ENCODE measurements at regions not wholly inside any gene's neighbourhood (a gene's known extent, or its start where the extent isn't known, plus 50 kb on each side); places are given as distances from the start of the nearest gene placed in this dataset.
"Not testable (repeated sequence)": the region's sequence is repeated elsewhere in the genome, so short reads cannot be mapped to it uniquely, and the experiment has no call there.

- no peak overlapping the region for H3K9ac ChIP-seq
- H3K27me3 ChIP-seq (ENCODE audit: control insufficient read depth, insufficient read depth, low read length): no peaks in the 10 kb centered on the region
- no peaks in the 10 kb centered on the region for H3K79me2 ChIP-seq
- no peaks in the 10 kb centered on the region for H3K36me3 ChIP-seq (ENCODE audit: control insufficient read depth, insufficient read depth, low read length)
- H3K4me3 ChIP-seq (ENCODE audit: low read depth, low read length): no peak overlapping the region
- peak overlapping the region; percentile 71 for H3K27ac ChIP-seq
- H3K9me3 ChIP-seq (ENCODE audit: control insufficient read depth, low read length): no peaks in the 10 kb centered on the region
- H3K4me2 ChIP-seq (ENCODE audit: low read length): no peak overlapping the region
- no peak for TF ChIP-seq CTCF (IDR thresholded peaks at IDR 0.05)
- peaks cover 19% of the 10 kb centered on the region for H3K4me1 ChIP-seq
- peak overlapping the region; percentile 76 for H2AFZ ChIP-seq
Observed at GRCh38 chr6:134541001-134541400, 223.1 kb upstream of the SGK1 start.

- no peaks in the 10 kb centered on the region for H3K27me3 ChIP-seq (ENCODE audit: control insufficient read depth, insufficient read depth, low read length)
- no peaks in the 10 kb centered on the region for H3K79me2 ChIP-seq
- H3K36me3 ChIP-seq (ENCODE audit: control insufficient read depth, insufficient read depth, low read length): no peaks in the 10 kb centered on the region
- no peak overlapping the region for H3K9ac ChIP-seq
- H3K9me3 ChIP-seq (ENCODE audit: control insufficient read depth, low read length): no peaks in the 10 kb centered on the region
- TF ChIP-seq CTCF (IDR thresholded peaks at IDR 0.05): no peak
- H2AFZ ChIP-seq: peak overlapping the region; percentile 76
- H3K4me3 ChIP-seq (ENCODE audit: low read depth, low read length): peak overlapping the region; percentile 65
- peak overlapping the region; percentile 75 for H3K4me2 ChIP-seq (ENCODE audit: low read length)
- H3K4me1 ChIP-seq: peaks cover 19% of the 10 kb centered on the region
- peak overlapping the region; percentile 71 for H3K27ac ChIP-seq
Observed at GRCh38 chr6:134539865-134540323, 222.0 kb upstream of the SGK1 start.

GRCh38 chr6:134537765-134538164 lies 219.9 kb upstream of the SGK1 start:
- not testable (repeated sequence) for H3K79me2 ChIP-seq; H2AFZ ChIP-seq; H3K27ac ChIP-seq; H3K36me3 ChIP-seq (ENCODE audit: control insufficient read depth, insufficient read depth, low read length); H3K27me3 ChIP-seq (ENCODE audit: control insufficient read depth, insufficient read depth, low read length); H3K9ac ChIP-seq; H3K4me3 ChIP-seq (ENCODE audit: low read depth, low read length); H3K4me2 ChIP-seq (ENCODE audit: low read length); H3K9me3 ChIP-seq (ENCODE audit: control insufficient read depth, low read length)
- peaks cover 17% of the 10 kb centered on the region for H3K4me1 ChIP-seq

- no peak overlapping the region for H3K9ac ChIP-seq
- peaks cover 17% of the 10 kb centered on the region for H3K4me1 ChIP-seq
- H2AFZ ChIP-seq: no peak overlapping the region
- H3K27me3 ChIP-seq (ENCODE audit: control insufficient read depth, insufficient read depth, low read length): no peaks in the 10 kb centered on the region
- H3K27ac ChIP-seq: no peak overlapping the region
- no peak overlapping the region for H3K4me3 ChIP-seq (ENCODE audit: low read depth, low read length)
- no peaks in the 10 kb centered on the region for H3K79me2 ChIP-seq
- H3K36me3 ChIP-seq (ENCODE audit: control insufficient read depth, insufficient read depth, low read length): no peaks in the 10 kb centered on the region
- no peak overlapping the region for H3K4me2 ChIP-seq (ENCODE audit: low read length)
- TF ChIP-seq CTCF (IDR thresholded peaks at IDR 0.05): no peak
- H3K9me3 ChIP-seq (ENCODE audit: control insufficient read depth, low read length): no peaks in the 10 kb centered on the region
Observed at GRCh38 chr6:134537146-134537555, 219.2 kb upstream of the SGK1 start.

- Histone ChIP-seq H3K27me3 (ENCODE audit: control insufficient read depth, insufficient read depth, low read length) (no peaks in the 10 kb centered on the region), H3K4me3 (ENCODE audit: low read depth, low read length) (no peak overlapping the region), H3K9ac (no peak overlapping the region), H2AFZ (peak overlapping the region; percentile 7), H3K79me2 (no peaks in the 10 kb centered on the region), H3K27ac (no peak overlapping the region), H3K4me2 (ENCODE audit: low read length) (no peak overlapping the region), H3K9me3 (ENCODE audit: control insufficient read depth, low read length) (no peaks in the 10 kb centered on the region), H3K4me1 (peaks cover 26% of the 10 kb centered on the region), H3K36me3 (ENCODE audit: control insufficient read depth, insufficient read depth, low read length) (no peaks in the 10 kb centered on the region)
- TF ChIP-seq CTCF (IDR thresholded peaks at IDR 0.05): no peak
Observed at GRCh38 chr6:134535831-134536230, 217.9 kb upstream of the SGK1 start.
